GM23248 (cell line): ENCODE measurements at regions not wholly inside any gene's neighbourhood (a gene's known extent, or its start where the extent isn't known, plus 50 kb on each side); places are given as distances from the start of the nearest gene placed in this dataset.

Experiments
- EZH2 ChIP-seq: fragments of 200-600 bp; sonication (generic); IDR thresholded peaks from 2 replicates; pipeline ENCODE4 v1.6.1; 2018; ENCODE audit warnings: antibody characterized with exemption, mild to moderate bottlenecking; ENCODE audit not compliant: insufficient read depth, poor library complexity, severe bottlenecking
- EZH2phosphoT487 ChIP-seq: fragments of 200-600 bp; sonication (generic); IDR thresholded peaks from 2 replicates; pipeline ENCODE4 v1.6.1; 2018; ENCODE audit warnings: antibody characterized with exemption, moderate library complexity, mild to moderate bottlenecking, low read depth; ENCODE audit not compliant: insufficient read depth

GRCh38 chr11:98056945-98057344 lies 963.8 kb upstream of the CNTN5 start:
- TF ChIP-seq EZH2 = no peak
- TF ChIP-seq EZH2phosphoT487 = no peak
